K562 (cell line): ENCODE measurements at regions not wholly inside any gene's neighbourhood (a gene's known extent, or its start where the extent isn't known, plus 50 kb on each side); places are given as distances from the start of the nearest gene placed in this dataset.

Experiments
- RAD21 ChIP-seq, 2 experiments: fragments of 250-450 bp in 1 of 2; fragments of 450-650 bp in 1 of 2; sonication (Bioruptor Pico) in 1 of 2; formaldehyde crosslinking in 1 of 2; IDR thresholded peaks in 1 of 2; conservative IDR thresholded peaks in 1 of 2; 2 replicates each; pipeline versions ENCODE4 v1.4.0 to v1.8.0; 2020 to 2022; ENCODE audit warnings: mild to moderate bottlenecking in 2 of 2, moderate library complexity in 1 of 2
- TBL1XR1 ChIP-seq, 2 experiments: IDR thresholded peaks; 2 replicates each; pipeline ENCODE4 v1.6.1; 2012; ENCODE audit warnings: improper control_type of control experiment in 2 of 2, low read length in 2 of 2, mild to moderate bottlenecking in 1 of 2

GRCh38 chr1:214216021-214216420 lies 64.9 kb upstream of the SMYD2 start:
- no peak for TF ChIP-seq RAD21 (CRISPR knock-in tag; conservative IDR thresholded peaks at IDR 0.05 in 1 of 2, IDR thresholded peaks at IDR 0.05 in 1 of 2)
- no peak for TF ChIP-seq TBL1XR1 (IDR thresholded peaks at IDR 0.05; ENCODE audit: low read length in 2 of 2)
